Fibroblast of lung (primary cell): ENCODE measurements at regions not wholly inside any gene's neighbourhood (a gene's known extent, or its start where the extent isn't known, plus 50 kb on each side); places are given as distances from the start of the nearest gene placed in this dataset.

Experiments used
- DNase-seq, 2 donors: peaks; one replicate each; pipeline versions ENCODE4 v3.0.0 to v3.0.0-alpha.2; 2010; ENCODE audit warnings: low read depth in 2 of 2
- H2AFZ ChIP-seq: 2 replicates; pipeline ENCODE4 v1.5.1; 2012; ENCODE audit warnings: low read length, control low read depth, inconsistent platforms
- H3K27ac ChIP-seq: 2 replicates; pipeline ENCODE4 v1.5.1; 2011; ENCODE audit warnings: low read length, control low read depth; ENCODE audit not compliant: insufficient read depth
- H3K27me3 ChIP-seq: 2 replicates; pipeline ENCODE4 v1.5.1; 2011; ENCODE audit warnings: mild to moderate bottlenecking, low read length; ENCODE audit not compliant: control insufficient read depth, insufficient read depth
- H3K36me3 ChIP-seq: 2 replicates; pipeline ENCODE4 v1.5.1; 2011; ENCODE audit warnings: low read length; ENCODE audit not compliant: control insufficient read depth, insufficient read depth
- H3K4me1 ChIP-seq: 2 replicates; pipeline ENCODE4 v1.5.1; 2011; ENCODE audit warnings: low read length; ENCODE audit not compliant: control insufficient read depth, insufficient read depth; ENCODE audit errors: extremely low read depth
- H3K4me2 ChIP-seq: 2 replicates; pipeline ENCODE4 v1.5.1; 2011; ENCODE audit warnings: low read length, control low read depth; ENCODE audit not compliant: insufficient read depth; ENCODE audit errors: extremely low read depth
- H3K4me3 ChIP-seq, 4 experiments: fragments of 200-600 bp in 1 of 4; sonication (generic) in 1 of 4; replicated peaks in 1 of 4; 2 replicates each; pipeline ENCODE4 v1.5.1; 2011 to 2016; ENCODE audit warnings: low read length in 4 of 4, low read depth in 3 of 4, mild to moderate bottlenecking in 3 of 4, control low read depth in 2 of 4, inconsistent platforms in 1 of 4, mixed read lengths in 1 of 4; ENCODE audit not compliant: insufficient read depth in 1 of 4; ENCODE audit errors: control extremely low read depth in 1 of 4
- H3K79me2 ChIP-seq: 2 replicates; pipeline ENCODE4 v1.5.1; 2012; ENCODE audit warnings: mild to moderate bottlenecking, low read length, inconsistent platforms; ENCODE audit not compliant: control insufficient read depth, insufficient read depth
- H3K9ac ChIP-seq: 2 replicates; pipeline ENCODE4 v1.5.1; 2011; ENCODE audit warnings: mild to moderate bottlenecking, low read length, control low read depth; ENCODE audit not compliant: insufficient read depth
- H3K9me3 ChIP-seq: 2 replicates; pipeline ENCODE4 v1.5.1; 2012; ENCODE audit warnings: low read depth, low read length; ENCODE audit not compliant: control insufficient read depth, insufficient read depth
- H4K20me1 ChIP-seq: 2 replicates; pipeline ENCODE4 v1.5.1; 2011; ENCODE audit warnings: low read length; ENCODE audit not compliant: control insufficient read depth, insufficient read depth; ENCODE audit errors: extremely low read depth
- EZH2 ChIP-seq: IDR thresholded peaks from 2 replicates; pipeline ENCODE4 v1.5.1; 2012; ENCODE audit warnings: low read length, control low read depth, mild to moderate bottlenecking; ENCODE audit errors: missing control alignments
- TF ChIP-seq, protein P1 (sequence below), 2 donors: IDR thresholded peaks in 1 of 2; conservative IDR thresholded peaks in 1 of 2; 1 replicate in 1 of 2; 2 replicates in 1 of 2; pipeline ENCODE4 v1.5.1; 2011 to 2012; ENCODE audit warnings: low read length in 2 of 2, control low read depth in 1 of 2, inconsistent platforms in 1 of 2, low read depth in 1 of 2, mild to moderate bottlenecking in 1 of 2

- Histone ChIP-seq H3K4me2 (no peak overlapping the region), H3K36me3 (no peaks in the 10 kb centered on the region), H3K4me1 (no peaks in the 10 kb centered on the region), H3K4me3 (no peak overlapping the region), H2AFZ (no peak overlapping the region), H4K20me1 (no peaks in the 10 kb centered on the region), H3K27ac (no peak overlapping the region), H3K27me3 (no peaks in the 10 kb centered on the region), H3K79me2 (no peaks in the 10 kb centered on the region), H3K9me3 (no peaks in the 10 kb centered on the region), H3K9ac (no peak overlapping the region)
- no peak for DNase-seq
- TF ChIP-seq EZH2 = no peak
- TF ChIP-seq, protein P1, sequence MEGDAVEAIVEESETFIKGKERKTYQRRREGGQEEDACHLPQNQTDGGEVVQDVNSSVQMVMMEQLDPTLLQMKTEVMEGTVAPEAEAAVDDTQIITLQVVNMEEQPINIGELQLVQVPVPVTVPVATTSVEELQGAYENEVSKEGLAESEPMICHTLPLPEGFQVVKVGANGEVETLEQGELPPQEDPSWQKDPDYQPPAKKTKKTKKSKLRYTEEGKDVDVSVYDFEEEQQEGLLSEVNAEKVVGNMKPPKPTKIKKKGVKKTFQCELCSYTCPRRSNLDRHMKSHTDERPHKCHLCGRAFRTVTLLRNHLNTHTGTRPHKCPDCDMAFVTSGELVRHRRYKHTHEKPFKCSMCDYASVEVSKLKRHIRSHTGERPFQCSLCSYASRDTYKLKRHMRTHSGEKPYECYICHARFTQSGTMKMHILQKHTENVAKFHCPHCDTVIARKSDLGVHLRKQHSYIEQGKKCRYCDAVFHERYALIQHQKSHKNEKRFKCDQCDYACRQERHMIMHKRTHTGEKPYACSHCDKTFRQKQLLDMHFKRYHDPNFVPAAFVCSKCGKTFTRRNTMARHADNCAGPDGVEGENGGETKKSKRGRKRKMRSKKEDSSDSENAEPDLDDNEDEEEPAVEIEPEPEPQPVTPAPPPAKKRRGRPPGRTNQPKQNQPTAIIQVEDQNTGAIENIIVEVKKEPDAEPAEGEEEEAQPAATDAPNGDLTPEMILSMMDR (conservative IDR thresholded peaks at IDR 0.05 in 1 of 2, IDR thresholded peaks at IDR 0.05 in 1 of 2; ENCODE audit: low read depth in 1 of 2, low read length in 2 of 2) = no peak
Measured at GRCh38 chr14:98070536-98070935, 1201.5 kb downstream of the BCL11B start.

DNA sequence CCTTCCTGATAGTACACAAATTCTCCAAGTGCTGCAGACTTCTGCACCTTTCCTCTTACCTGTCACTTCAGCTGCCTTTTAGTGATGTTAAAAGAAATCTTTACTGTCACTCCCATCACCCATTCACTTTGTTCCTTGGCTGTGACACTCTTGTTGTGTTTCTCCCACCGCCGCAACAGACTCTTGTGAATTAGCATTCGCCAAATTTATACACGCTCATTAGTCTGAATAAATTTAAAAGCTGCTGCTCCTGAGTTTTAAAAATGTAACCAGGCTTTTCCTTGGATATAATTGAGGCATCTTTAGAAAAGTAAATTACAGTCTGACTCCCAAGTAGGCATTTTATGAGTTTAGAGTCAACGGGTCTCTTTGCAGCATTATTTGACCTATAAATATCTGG, 1197.9 kb downstream of the BCL11B start:
- Histone ChIP-seq H3K36me3 (no peaks in the 10 kb centered on the region), H3K4me1 (no peaks in the 10 kb centered on the region), H3K79me2 (no peaks in the 10 kb centered on the region), H3K4me2 (no peak overlapping the region), H3K9ac (no peak overlapping the region), H3K4me3 (no peak overlapping the region), H2AFZ (no peak overlapping the region), H4K20me1 (no peaks in the 10 kb centered on the region), H3K27me3 (no peaks in the 10 kb centered on the region), H3K27ac (no peak overlapping the region), H3K9me3 (no peaks in the 10 kb centered on the region)
- DNase-seq = no peak
- no peak for TF ChIP-seq EZH2

- Histone ChIP-seq H3K79me2 (no peaks in the 10 kb centered on the region), H3K4me1 (no peaks in the 10 kb centered on the region), H3K4me2 (no peak overlapping the region), H3K27me3 (no peaks in the 10 kb centered on the region), H2AFZ (no peak overlapping the region), H3K9ac (no peak overlapping the region), H3K9me3 (no peaks in the 10 kb centered on the region), H3K36me3 (no peaks in the 10 kb centered on the region), H4K20me1 (no peaks in the 10 kb centered on the region), H3K4me3 (no peak overlapping the region), H3K27ac (no peak overlapping the region)
- no peak for DNase-seq
- TF ChIP-seq, protein P1 (conservative IDR thresholded peaks at IDR 0.05 in 1 of 2, IDR thresholded peaks at IDR 0.05 in 1 of 2; ENCODE audit: low read depth in 1 of 2, low read length in 2 of 2) = no peak
- TF ChIP-seq EZH2 = no peak
Measured at GRCh38 chr14:98077176-98077575, 1194.8 kb downstream of the BCL11B start.

DNA sequence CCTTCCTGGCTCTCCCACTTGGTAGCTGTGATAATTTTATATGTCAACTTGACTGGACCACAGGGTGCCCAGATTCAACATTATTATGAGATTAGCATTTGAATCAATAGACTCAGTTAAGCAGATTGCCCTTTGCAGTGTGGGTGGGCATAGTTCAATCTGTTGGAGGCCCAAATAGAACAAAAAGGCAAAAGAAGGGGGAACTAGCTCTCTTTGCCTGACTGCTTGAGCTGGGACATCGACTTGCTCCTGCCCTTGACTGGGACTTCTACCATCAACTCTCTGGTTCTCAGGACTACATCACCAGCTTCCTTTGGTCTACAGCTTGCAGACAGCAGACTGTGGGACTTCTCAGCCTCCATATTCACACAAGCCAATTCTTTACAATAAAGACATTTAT, 1189.2 kb downstream of the BCL11B start:
- Histone ChIP-seq H3K36me3 (no peaks in the 10 kb centered on the region), H3K79me2 (no peaks in the 10 kb centered on the region), H4K20me1 (no peaks in the 10 kb centered on the region), H3K4me3 (no peak overlapping the region), H3K9me3 (no peaks in the 10 kb centered on the region), H3K27ac (no peak overlapping the region), H3K4me1 (no peaks in the 10 kb centered on the region), H3K27me3 (no peaks in the 10 kb centered on the region), H3K9ac (no peak overlapping the region), H3K4me2 (no peak overlapping the region), H2AFZ (no peak overlapping the region)
- TF ChIP-seq, protein P1 (conservative IDR thresholded peaks at IDR 0.05 in 1 of 2, IDR thresholded peaks at IDR 0.05 in 1 of 2; ENCODE audit: low read depth in 1 of 2, low read length in 2 of 2) = no peak
- TF ChIP-seq EZH2 = no peak
- no peak for DNase-seq
